Activated naive CD8-positive, alpha-beta T cell (primary cell): ENCODE measurements at regions not wholly inside any gene's neighbourhood (a gene's known extent, or its start where the extent isn't known, plus 50 kb on each side); places are given as distances from the start of the nearest gene placed in this dataset.
"Not testable (repeated sequence)": the region's sequence is repeated elsewhere in the genome, so short reads cannot be mapped to it uniquely, and the experiment has no call there.

ENCODE experiments used
- H3K27ac Mint-ChIP-seq: one replicate; pipeline ENCODE4 v1.8.0; 2021; ENCODE audit warnings: mixed read lengths
- H3K27me3 Mint-ChIP-seq: one replicate; pipeline ENCODE4 v1.8.0; 2021; ENCODE audit warnings: mixed read lengths
- H3K36me3 Mint-ChIP-seq: one replicate; pipeline ENCODE4 v1.8.0; 2021; ENCODE audit warnings: mixed read lengths
- H3K4me1 Mint-ChIP-seq: one replicate; pipeline ENCODE4 v1.8.0; 2021; ENCODE audit warnings: low read depth, mixed read lengths
- H3K4me3 Mint-ChIP-seq: one replicate; pipeline ENCODE4 v1.8.0; 2021; ENCODE audit warnings: mild to moderate bottlenecking, mixed read lengths
- H3K9me3 Mint-ChIP-seq: one replicate; pipeline ENCODE4 v1.8.0; 2021; ENCODE audit warnings: low read depth, mixed read lengths

DNA sequence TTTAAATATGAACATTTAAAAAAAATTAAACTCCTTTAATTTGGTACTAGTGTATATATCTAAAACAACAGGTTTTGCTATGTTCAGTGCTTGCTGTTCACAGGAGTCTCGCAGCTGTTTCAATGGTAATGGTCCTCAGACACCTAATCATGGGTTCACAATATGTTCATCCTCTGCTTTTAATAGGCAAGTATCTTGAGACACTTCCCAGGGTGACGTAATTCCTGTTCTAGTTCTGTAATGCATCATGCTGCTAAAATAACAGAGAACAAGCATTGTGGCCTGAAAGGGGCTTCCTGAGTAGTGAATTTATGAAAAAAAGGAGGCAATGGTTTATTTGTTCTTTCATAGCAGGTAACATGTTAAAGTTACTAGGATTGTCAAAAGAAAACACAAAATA is 625.2 kb upstream of the GBE1 start:
- no peaks in the 10 kb centered on the region for H3K4me1 Mint-ChIP-seq
- no peak overlapping the region for H3K27ac Mint-ChIP-seq
- peaks cover 3% of the 10 kb centered on the region for H3K9me3 Mint-ChIP-seq
- H3K27me3 Mint-ChIP-seq, result no peaks in the 10 kb centered on the region
- H3K4me3 Mint-ChIP-seq, result no peak overlapping the region
- no peaks in the 10 kb centered on the region for H3K36me3 Mint-ChIP-seq

DNA sequence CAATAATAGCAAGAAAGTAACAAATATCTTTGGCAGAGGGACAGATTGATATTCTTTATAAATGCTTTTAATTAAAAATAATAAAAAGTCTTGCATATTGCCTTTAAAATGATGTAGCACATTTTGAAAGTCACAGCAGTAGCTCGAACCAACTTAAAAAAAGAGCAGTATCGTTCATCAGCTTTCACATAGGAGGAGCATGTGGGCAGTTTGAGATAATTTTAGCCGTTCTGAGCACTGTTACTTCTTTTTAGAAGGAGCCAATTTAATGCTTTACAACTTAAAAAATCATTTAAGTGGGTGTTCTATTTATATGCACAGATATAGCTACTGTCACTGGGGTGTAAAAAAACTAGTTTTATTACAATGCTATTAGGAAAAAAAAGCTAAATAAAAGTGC is 622.7 kb upstream of the GBE1 start:
- Mint-ChIP-seq H3K9me3 (peaks cover 3% of the 10 kb centered on the region), H3K4me3 (no peak overlapping the region), H3K36me3 (no peaks in the 10 kb centered on the region), H3K4me1 (no peaks in the 10 kb centered on the region), H3K27me3 (no peaks in the 10 kb centered on the region), H3K27ac (no peak overlapping the region)

DNA sequence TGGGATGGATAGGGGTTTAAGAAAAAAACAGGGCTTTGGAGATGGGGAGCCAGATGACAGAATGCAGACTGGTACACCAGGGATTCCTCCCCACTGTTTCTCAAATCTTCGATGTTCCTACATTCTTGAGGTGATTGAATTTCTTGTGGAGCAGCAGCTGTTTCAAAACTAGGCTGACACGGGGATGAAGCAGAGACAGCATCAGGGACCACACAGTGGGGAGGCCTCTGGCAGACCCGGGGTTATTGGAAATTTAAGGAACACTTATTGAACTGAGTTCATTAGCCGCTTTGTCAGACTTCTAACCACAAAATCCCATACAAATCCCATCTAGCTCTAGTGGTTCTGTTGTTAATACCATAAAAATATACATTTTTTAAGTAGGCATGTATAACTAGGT is 621.4 kb upstream of the GBE1 start:
- no peaks in the 10 kb centered on the region for H3K27me3 Mint-ChIP-seq
- no peak overlapping the region for H3K4me3 Mint-ChIP-seq
- H3K9me3 Mint-ChIP-seq, result peaks cover 2% of the 10 kb centered on the region
- H3K36me3 Mint-ChIP-seq, result no peaks in the 10 kb centered on the region
- no peak overlapping the region for H3K27ac Mint-ChIP-seq
- no peaks in the 10 kb centered on the region for H3K4me1 Mint-ChIP-seq

DNA sequence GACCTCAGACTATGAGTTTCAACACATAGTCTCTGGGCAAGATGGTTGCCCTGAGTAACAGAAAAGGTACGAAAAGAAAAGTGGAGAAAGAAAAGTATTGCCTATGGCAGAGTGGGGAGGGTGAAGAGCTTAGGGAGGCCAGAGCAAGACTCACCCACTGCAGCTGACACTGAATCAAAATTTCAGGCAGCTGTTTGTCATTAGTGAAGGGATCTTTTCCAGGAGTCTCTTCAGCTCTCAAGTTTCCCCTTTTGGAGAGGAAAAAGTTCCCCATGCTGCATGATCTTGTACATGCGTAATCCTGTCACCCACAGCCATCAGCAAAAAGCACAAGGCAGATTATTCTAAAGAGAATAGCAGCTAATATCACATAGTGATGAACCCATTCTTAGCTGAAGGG is 616.9 kb upstream of the GBE1 start:
- Mint-ChIP-seq H3K27ac (no peak overlapping the region), H3K36me3 (no peaks in the 10 kb centered on the region), H3K9me3 (peaks cover 10% of the 10 kb centered on the region), H3K27me3 (no peaks in the 10 kb centered on the region), H3K4me1 (no peaks in the 10 kb centered on the region), H3K4me3 (no peak overlapping the region)

DNA sequence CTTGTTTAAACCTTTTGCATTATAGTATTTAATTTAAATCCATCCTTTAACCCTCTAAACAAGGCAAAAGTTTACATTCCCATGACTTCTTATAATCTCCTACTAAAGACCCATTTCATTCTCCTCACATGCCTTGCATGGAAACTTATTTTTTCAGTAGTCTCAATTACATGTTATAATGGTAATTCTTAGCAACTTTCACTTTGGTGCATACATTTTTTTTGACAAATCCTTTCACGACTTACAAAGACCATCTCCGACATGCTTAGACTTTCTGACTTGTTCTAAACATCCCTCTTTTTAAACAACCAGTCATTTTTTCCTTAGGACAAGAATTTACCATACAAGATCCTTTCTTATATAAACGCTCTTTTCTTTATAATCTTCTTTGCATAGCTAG is 615.4 kb upstream of the GBE1 start:
- H3K27ac Mint-ChIP-seq, result no peak overlapping the region
- H3K36me3 Mint-ChIP-seq, result no peaks in the 10 kb centered on the region
- H3K4me3 Mint-ChIP-seq, result no peak overlapping the region
- H3K9me3 Mint-ChIP-seq, result peaks cover 10% of the 10 kb centered on the region
- no peaks in the 10 kb centered on the region for H3K4me1 Mint-ChIP-seq
- no peaks in the 10 kb centered on the region for H3K27me3 Mint-ChIP-seq

DNA sequence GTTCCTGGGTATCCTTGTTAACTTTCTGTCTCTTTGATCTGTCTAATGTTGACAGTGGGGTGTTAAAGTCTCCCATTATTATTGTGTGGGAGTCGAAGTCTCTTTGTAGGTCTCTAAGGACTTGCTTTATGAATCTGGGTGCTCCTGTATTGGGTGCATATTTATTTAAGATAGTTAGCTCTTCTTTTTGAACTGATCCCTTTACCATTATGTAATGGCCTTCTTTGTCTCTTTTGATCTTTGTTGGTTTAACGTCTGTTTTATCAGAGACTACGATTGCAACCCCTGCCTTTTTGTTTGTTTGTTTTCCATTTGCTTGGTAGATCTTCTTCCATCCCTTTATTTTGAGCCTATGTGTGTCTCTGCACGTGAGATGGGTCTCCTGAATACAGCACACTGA is 612.4 kb upstream of the GBE1 start:
- H3K9me3 Mint-ChIP-seq, result peaks cover 10% of the 10 kb centered on the region
- not testable (repeated sequence) for H3K36me3 Mint-ChIP-seq, H3K4me3 Mint-ChIP-seq, H3K27me3 Mint-ChIP-seq, H3K4me1 Mint-ChIP-seq, H3K27ac Mint-ChIP-seq

DNA sequence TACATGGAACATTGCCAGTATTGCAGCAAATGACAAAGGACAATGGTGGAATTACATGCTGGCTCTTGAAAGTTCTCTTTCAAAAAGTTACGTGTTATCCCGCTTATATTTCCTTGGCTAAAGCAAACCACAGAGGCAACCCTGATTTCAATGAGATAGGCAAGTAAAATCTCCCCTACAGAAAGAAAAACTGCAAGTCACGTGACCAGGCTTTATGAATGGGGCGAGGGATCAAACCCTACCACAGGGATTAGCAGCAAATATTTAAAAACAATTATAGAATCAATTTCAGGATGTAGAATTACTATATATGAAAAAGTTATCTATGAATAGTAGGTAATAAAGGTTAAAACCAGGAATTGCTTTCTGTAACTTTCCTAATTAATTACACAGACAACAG is 603.4 kb upstream of the GBE1 start:
- no peak overlapping the region for H3K27ac Mint-ChIP-seq
- no peaks in the 10 kb centered on the region for H3K27me3 Mint-ChIP-seq
- no peaks in the 10 kb centered on the region for H3K4me1 Mint-ChIP-seq
- no peak overlapping the region for H3K4me3 Mint-ChIP-seq
- no peaks in the 10 kb centered on the region for H3K36me3 Mint-ChIP-seq
- peaks cover 15% of the 10 kb centered on the region for H3K9me3 Mint-ChIP-seq

DNA sequence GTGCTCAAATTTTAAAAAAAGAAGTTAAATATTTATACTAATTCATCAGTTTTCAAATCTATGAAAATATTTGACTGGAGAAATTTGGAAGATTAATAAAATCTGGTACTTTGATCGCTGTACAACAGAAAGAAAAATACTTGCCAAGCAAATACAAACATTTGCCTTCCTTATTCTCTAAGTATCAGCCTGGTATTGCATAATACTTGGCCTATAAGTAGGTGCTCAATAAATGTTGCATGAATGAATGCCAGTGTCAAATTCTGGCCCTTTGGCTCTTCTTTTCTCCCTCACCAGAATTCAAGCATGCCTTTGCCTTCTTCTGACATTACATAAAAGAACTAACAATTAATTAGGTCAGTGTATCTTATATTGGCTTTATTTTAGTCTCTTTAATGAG is 601.7 kb upstream of the GBE1 start:
- Mint-ChIP-seq H3K9me3 (peaks cover 15% of the 10 kb centered on the region), H3K4me3 (no peak overlapping the region), H3K4me1 (no peaks in the 10 kb centered on the region), H3K36me3 (no peaks in the 10 kb centered on the region), H3K27ac (no peak overlapping the region), H3K27me3 (no peaks in the 10 kb centered on the region)

DNA sequence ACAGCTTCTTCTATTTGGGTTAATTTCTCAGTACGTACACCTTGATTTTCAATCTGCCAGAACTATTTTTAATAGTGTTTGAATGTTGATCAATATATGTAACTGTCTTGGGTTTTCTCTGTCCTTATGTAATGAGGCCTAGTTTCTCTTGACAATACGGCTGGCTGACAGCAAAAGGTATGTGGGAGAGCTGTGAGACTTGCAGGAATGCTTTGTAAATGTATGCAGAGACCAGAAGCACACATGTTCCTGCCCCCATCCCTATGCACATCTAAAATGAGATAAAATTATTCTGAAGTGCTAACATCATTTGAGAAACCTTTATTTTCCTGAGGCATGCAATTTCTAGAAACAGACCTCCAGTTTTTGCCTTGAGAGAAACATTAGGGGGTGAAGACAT is 593.8 kb upstream of the GBE1 start:
- Mint-ChIP-seq H3K9me3 (no peaks in the 10 kb centered on the region), H3K27ac (no peak overlapping the region), H3K27me3 (no peaks in the 10 kb centered on the region), H3K36me3 (no peaks in the 10 kb centered on the region), H3K4me3 (no peak overlapping the region), H3K4me1 (no peaks in the 10 kb centered on the region)

DNA sequence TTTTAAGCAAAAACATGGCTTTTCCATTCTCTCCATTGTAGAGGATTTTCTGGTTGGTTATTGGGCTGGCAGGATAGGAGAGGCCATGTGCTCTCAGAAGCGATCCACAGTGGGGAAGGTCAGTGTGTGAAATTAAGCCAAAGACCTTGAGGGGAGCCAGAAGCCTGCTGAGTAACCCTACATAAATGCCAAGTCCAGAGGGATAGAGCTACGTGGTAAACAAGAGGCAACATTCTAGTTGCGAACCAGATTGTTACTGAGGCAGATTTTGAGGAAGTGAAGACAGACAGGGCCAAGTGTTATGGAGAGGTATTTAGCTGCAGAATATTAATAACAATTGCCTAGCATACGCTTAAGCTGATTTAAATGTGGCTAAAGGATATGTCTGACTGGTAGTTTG is 592.8 kb upstream of the GBE1 start:
- no peak overlapping the region for H3K4me3 Mint-ChIP-seq

DNA sequence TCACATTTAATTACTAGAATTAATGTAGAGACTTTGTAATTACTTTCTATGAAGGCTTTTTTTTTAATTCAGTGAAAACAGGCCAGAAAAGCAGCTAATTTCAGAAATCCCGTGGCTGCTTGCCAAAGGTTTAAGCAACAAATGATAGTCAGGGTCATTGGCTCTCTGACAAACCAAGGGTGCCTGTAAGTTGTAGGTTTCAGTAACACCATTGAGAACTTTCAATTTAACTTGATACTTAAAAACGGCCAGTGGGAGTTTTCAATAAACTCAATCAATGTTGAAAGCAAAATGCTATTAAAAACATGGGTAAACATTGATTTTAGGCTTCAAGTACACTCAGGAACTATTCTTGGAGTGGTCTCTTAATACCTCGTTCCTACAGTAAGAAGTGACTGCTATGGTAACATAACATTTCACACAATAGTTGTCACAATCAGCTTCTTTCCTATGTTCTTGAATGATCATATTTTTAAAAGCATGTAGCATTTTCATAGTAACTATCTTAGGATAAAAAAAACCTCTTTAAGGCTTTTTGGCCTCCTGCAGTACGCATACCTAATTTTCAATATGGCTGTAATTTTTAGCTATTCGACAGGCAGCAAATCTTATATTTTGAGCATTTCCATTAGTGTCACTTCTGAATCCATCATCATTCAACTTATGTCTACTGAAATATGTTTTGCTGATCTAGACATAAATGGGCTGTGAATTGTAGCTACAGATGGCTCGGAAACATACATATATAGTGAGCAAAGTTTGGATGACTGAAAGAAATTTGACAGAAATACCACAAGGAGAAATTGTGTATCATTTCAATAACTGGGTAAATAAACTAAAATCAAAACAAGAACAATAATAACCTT is 592.1 kb upstream of the GBE1 start:
- H3K27ac Mint-ChIP-seq, result no peak overlapping the region
- H3K4me1 Mint-ChIP-seq, result no peaks in the 10 kb centered on the region
- H3K36me3 Mint-ChIP-seq, result no peaks in the 10 kb centered on the region

More for the DNA sequence above, 592.8 kb upstream of the GBE1 start:
- H3K36me3 Mint-ChIP-seq, result no peaks in the 10 kb centered on the region
- no peaks in the 10 kb centered on the region for H3K27me3 Mint-ChIP-seq
- no peaks in the 10 kb centered on the region for H3K9me3 Mint-ChIP-seq
- no peaks in the 10 kb centered on the region for H3K4me1 Mint-ChIP-seq
- no peak overlapping the region for H3K27ac Mint-ChIP-seq

DNA sequence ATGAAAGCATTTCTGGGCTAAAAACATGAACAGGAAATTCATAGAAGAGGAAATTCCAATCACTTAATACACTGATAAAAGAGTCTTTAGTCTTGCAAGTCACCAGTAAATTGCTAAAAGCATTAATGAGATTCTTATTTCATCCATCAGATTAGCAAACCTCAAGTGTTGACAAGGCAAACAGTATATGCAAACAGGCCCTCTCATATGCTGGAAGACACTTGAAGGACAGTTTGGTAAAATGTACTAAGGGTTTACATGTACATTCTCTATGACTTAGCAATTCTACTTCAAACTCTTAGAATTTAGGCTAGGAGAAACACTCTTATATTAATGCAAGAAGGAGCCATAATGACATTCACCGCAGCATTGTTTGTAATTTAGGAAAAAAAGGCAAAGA is 586.1 kb upstream of the GBE1 start:
- no peak overlapping the region for H3K27ac Mint-ChIP-seq
- no peaks in the 10 kb centered on the region for H3K36me3 Mint-ChIP-seq
- H3K27me3 Mint-ChIP-seq, result no peaks in the 10 kb centered on the region
- no peak overlapping the region for H3K4me3 Mint-ChIP-seq
- no peaks in the 10 kb centered on the region for H3K9me3 Mint-ChIP-seq
- H3K4me1 Mint-ChIP-seq, result no peaks in the 10 kb centered on the region

More for the DNA sequence above, 592.1 kb upstream of the GBE1 start:
- Mint-ChIP-seq H3K4me3 (no peak overlapping the region), H3K9me3 (no peaks in the 10 kb centered on the region), H3K27me3 (no peaks in the 10 kb centered on the region)

DNA sequence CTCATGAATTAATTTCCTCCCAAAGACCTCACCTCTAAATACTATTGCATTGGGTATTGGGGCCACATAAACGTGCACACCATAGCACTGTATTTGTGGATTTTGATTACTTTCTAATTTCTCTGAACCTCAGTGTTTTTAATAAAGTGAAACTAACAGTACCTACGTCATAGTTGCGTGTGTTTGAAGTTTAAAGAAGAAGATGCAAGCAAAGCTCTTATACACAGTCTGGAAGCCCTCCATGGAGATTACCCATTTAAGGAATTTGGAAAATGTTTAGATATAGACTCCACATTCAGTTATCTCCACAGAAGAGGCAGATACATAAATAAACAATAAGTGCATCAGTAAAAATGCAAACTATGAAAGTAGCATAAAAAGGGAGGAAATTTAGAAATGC is 581.1 kb upstream of the GBE1 start:
- Mint-ChIP-seq H3K9me3 (no peaks in the 10 kb centered on the region), H3K4me1 (no peaks in the 10 kb centered on the region), H3K4me3 (no peak overlapping the region), H3K36me3 (no peaks in the 10 kb centered on the region), H3K27me3 (no peaks in the 10 kb centered on the region), H3K27ac (no peak overlapping the region)

DNA sequence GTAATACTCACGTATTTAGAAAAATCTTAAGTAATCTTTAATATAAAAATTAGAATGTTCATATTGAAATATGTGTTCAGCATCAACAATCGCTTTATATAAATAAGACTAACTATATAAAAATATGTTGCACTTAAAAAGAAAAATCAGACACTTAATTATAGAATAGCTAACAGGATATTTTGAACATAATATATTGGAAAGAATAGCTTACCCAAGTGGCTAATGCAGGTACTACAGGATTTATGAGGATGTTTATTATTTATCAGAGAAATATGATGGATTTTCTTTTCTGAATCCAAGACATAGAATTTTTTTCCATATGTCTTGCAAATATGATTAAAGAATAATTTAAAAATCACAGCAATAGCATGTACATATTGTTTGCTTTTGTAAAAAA is 567.9 kb upstream of the GBE1 start:
- Mint-ChIP-seq H3K4me3 (no peak overlapping the region), H3K4me1 (no peaks in the 10 kb centered on the region), H3K27ac (no peak overlapping the region), H3K36me3 (no peaks in the 10 kb centered on the region), H3K27me3 (no peaks in the 10 kb centered on the region), H3K9me3 (no peaks in the 10 kb centered on the region)

DNA sequence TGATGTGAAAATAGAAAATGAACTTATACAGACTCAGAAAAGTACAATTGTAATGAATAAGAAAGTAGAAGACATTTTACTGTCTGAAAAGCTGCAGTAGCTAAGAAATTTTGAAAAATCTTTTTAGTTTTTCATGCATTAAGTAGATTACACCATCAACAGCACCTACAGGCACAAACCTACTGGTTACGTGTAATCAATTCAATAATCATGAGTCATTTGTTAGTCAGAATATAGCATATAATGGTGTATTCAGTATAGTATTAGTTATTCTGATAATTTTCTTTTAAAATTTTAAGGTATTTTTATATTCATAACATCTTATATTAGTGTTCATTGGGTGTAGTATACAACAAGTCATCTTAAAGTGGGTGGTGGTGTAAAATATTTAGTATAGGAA is 550.5 kb upstream of the GBE1 start:
- Mint-ChIP-seq H3K27ac (no peak overlapping the region), H3K4me1 (no peaks in the 10 kb centered on the region), H3K36me3 (no peaks in the 10 kb centered on the region), H3K27me3 (no peaks in the 10 kb centered on the region), H3K4me3 (no peak overlapping the region), H3K9me3 (peaks cover 11% of the 10 kb centered on the region)

DNA sequence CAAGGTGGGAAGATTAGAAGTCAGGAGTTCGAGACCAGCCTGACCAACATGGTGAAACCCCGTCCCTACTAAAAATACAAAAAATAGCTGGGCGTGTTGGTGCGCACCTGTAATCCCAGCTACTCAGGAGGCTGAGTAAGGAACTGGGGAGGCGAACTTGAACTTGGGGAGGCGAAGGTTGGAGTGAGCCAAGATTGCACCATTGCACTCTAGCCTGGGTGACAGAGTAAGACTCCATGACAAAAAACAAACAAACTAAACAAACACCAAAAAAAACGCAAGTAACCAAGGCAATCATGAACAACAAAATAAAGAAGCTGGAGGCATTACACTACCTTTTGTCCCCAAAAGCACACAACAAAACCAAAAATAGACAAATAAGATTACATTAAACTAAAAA is 547.3 kb upstream of the GBE1 start:
- Mint-ChIP-seq H3K4me1 (no peaks in the 10 kb centered on the region), H3K27me3 (no peaks in the 10 kb centered on the region), H3K9me3 (peaks cover 14% of the 10 kb centered on the region), H3K36me3 (no peaks in the 10 kb centered on the region), H3K27ac (no peak overlapping the region), H3K4me3 (no peak overlapping the region)
